SK-N-MC (cell line): ENCODE measurements at regions not wholly inside any gene's neighbourhood (a gene's known extent, or its start where the extent isn't known, plus 50 kb on each side); places are given as distances from the start of the nearest gene placed in this dataset.

ENCODE experiments used
- EZH2 ChIP-seq: fragments of 200-600 bp; sonication (generic); IDR thresholded peaks from one replicate; pipeline ENCODE4 v1.6.1; 2017; ENCODE audit warnings: antibody characterized with exemption
- POLR2AphosphoS5 ChIP-seq: IDR thresholded peaks from 2 replicates; pipeline ENCODE4 v1.6.1; 2012; ENCODE audit warnings: mild to moderate bottlenecking, low read depth, low read length, borderline replicate concordance

- TF ChIP-seq EZH2 (no peak), POLR2AphosphoS5 (no peak)
These were observed 56.1 kb upstream of the ZNF800 start for GRCh38 chr7:127448566-127448965.
